Heart left ventricle (tissue), 16 donors: ENCODE measurements at regions not wholly inside any gene's neighbourhood (a gene's known extent, or its start where the extent isn't known, plus 50 kb on each side); places are given as distances from the start of the nearest gene placed in this dataset.

Source experiments
- ATAC-seq, 4 donors: fragments of 200-7000 bp; cut with Tn5 transposase; one replicate each; pipeline ENCODE4 v1.9.1; 2020 to 2022; ENCODE audit warnings: moderate library complexity in 4 of 4, mild to moderate bottlenecking in 3 of 4, moderate number of reproducible peaks in 1 of 4
- DNase-seq, 5 donors: peaks; one replicate each; pipeline ENCODE4 v3.0.0-alpha.2; 2020
- H3K27ac ChIP-seq, 12 donors: fragments of 200-600 bp; sonication (generic) in 4 of 12; one replicate each; pipeline versions ENCODE4 v1.5.0 to v1.8.0; 2016 to 2022; ENCODE audit warnings: mild to moderate bottlenecking in 2 of 12
- H3K27me3 ChIP-seq, 9 donors: fragments of 200-600 bp; sonication (generic) in 2 of 9; one replicate each; pipeline versions ENCODE4 v1.5.1 to v1.8.0; 2016 to 2022; ENCODE audit warnings: mild to moderate bottlenecking in 3 of 9
- H3K36me3 ChIP-seq, 9 donors: fragments of 200-600 bp; sonication (generic) in 2 of 9; one replicate each; pipeline versions ENCODE4 v1.5.0 to v1.8.0; 2018 to 2022; ENCODE audit warnings: mild to moderate bottlenecking in 2 of 9
- H3K4me1 ChIP-seq, 12 donors: fragments of 200-600 bp; sonication (generic) in 4 of 12; one replicate each; pipeline versions ENCODE4 v1.5.0 to v1.8.0; 2016 to 2022; ENCODE audit warnings: mild to moderate bottlenecking in 3 of 12
- H3K4me3 ChIP-seq, 12 donors: fragments of 200-600 bp; sonication (generic) in 4 of 12; one replicate each; pipeline versions ENCODE4 v1.5.0 to v1.8.0; 2017 to 2022; ENCODE audit warnings: mild to moderate bottlenecking in 9 of 12, moderate library complexity in 4 of 12
- H3K9me3 ChIP-seq, 12 donors: fragments of 200-600 bp; sonication (generic) in 4 of 12; one replicate each; pipeline versions ENCODE4 v1.5.0 to v1.8.0; 2016 to 2022; ENCODE audit warnings: mild to moderate bottlenecking in 1 of 12
- CTCF ChIP-seq, 12 donors: fragments of 200-600 bp; sonication (generic) in 4 of 12; IDR thresholded peaks; one replicate each; pipeline versions ENCODE4 v1.5.0 to v1.8.0; 2018 to 2022; ENCODE audit warnings: antibody characterized with exemption in 12 of 12, mild to moderate bottlenecking in 5 of 12
- POLR2A ChIP-seq, 2 donors: fragments of 450-650 bp; IDR thresholded peaks; one replicate each; pipeline ENCODE4 v1.6.1; 2017; ENCODE audit warnings: antibody characterized with exemption in 2 of 2, mild to moderate bottlenecking in 2 of 2, moderate library complexity in 2 of 2
- WGBS, 4 donors: extraction: QIAGEN DNeasy Blood & Tissue Kit in 2 of 4; methylation state at CpG; one replicate each; pipeline versions ENCODE4 v1.1.5 to v1.1.7; 2013 to 2018; 5-methylcytosine and 5-hydroxymethylcytosine counted together
- intact Hi-C, 10 donors: fragments of 100-400 bp; cut with DNase I; formaldehyde crosslinking; loops; one replicate each; pipeline versions ENCODE4 v1.11.1 to v1.14.2; 2022
- donor health status: ischemic (EF 13 %, LVEDD 7.1; RV severe dilation, severe dysfunction).
- donor health status: healthy with polysubstance abuse.
- donor health status: DM: no; HTN: yes; CAD: no.
- donor health status: DM: no; HTN: no; CAD: no.
- donor health status: ischemic (EF 25% LVEDD 6.9; RV normal size, moderate dysfunction).
- donor health status: ischemic (EF 25% LVEDD 5.7; RV mildly dilated, moderate dysfunction).
- donor health status: healthy.
- donor health status: DM: yes; HTN: yes; CAD: no.
- donor health status: ischemic (EF 35%, LVEDD 5.7; RV mildly dilated, moderate dysfunction).
- donor health status: nonischemic (EF 11% LVEDD 7.7; RV severe dilation, severe dysfunction).
- donor health status: DM: yes; HTN: yes; CAD: no.
- donor health status: PGD.
- donor health status: ischemic (EF 29% LVEDD 5.4; RV normal size, mild dysfunction).
- donor health status: nonischemic (EF 23%, LVEDD 6.1; RV moderate dilation, normal function).

- H3K4me1 ChIP-seq, result no peaks in the 10 kb centered on the region
- intact Hi-C loops, result no loop called here
- H3K36me3 ChIP-seq, result no peaks in the 10 kb centered on the region
- ATAC-seq (no peak), DNase-seq (no peak)
- no peak overlapping the region for H3K4me3 ChIP-seq
- H3K9me3 ChIP-seq, result no peaks in the 10 kb centered on the region
- H3K27me3 ChIP-seq, result no peaks in the 10 kb centered on the region
- peak overlapping the region in 1 of 12 donors; percentile 24 for H3K27ac ChIP-seq
- TF ChIP-seq CTCF (IDR thresholded peaks at IDR 0.05) (no peak), POLR2A (IDR thresholded peaks at IDR 0.05) (no peak)
Observed at GRCh38 chr13:80881495-80881894, 540.6 kb upstream of the SPRY2 start.

- ATAC-seq, result no peak
- Histone ChIP-seq H3K4me1 (no peaks in the 10 kb centered on the region), H3K4me3 (no peak overlapping the region), H3K9me3 (no peaks in the 10 kb centered on the region), H3K27me3 (no peaks in the 10 kb centered on the region), H3K27ac (no peak overlapping the region), H3K36me3 (no peaks in the 10 kb centered on the region)
- intact Hi-C loops, result no loop called here
- TF ChIP-seq POLR2A (IDR thresholded peaks at IDR 0.05) (no peak), CTCF (IDR thresholded peaks at IDR 0.05) (no peak)
- no peak for DNase-seq
- WGBS, 4 donors, result 76 to 80% (median 77%) methylated on average over 1 of the region's 1 CpG
Observed at GRCh38 chr13:80881034-80881433, 540.1 kb upstream of the SPRY2 start.

GRCh38 chr13:80877944-80878241, 537.0 kb upstream of the SPRY2 start:
- H3K4me1 ChIP-seq, result no peaks in the 10 kb centered on the region
- H3K27ac ChIP-seq, result no peak overlapping the region
- TF ChIP-seq CTCF (IDR thresholded peaks at IDR 0.05) (no peak), POLR2A (IDR thresholded peaks at IDR 0.05) (no peak)
- ATAC-seq (no peak), DNase-seq (no peak)
- H3K9me3 ChIP-seq, result no peaks in the 10 kb centered on the region
- no peak overlapping the region for H3K4me3 ChIP-seq
- intact Hi-C loops, result no loop called here
- H3K27me3 ChIP-seq, result no peaks in the 10 kb centered on the region
- H3K36me3 ChIP-seq, result no peaks in the 10 kb centered on the region

GRCh38 chr13:80877209-80877943, 536.5 kb upstream of the SPRY2 start:
- Histone ChIP-seq H3K36me3 (no peaks in the 10 kb centered on the region), H3K4me3 (no peak overlapping the region), H3K4me1 (no peaks in the 10 kb centered on the region), H3K27me3 (no peaks in the 10 kb centered on the region), H3K9me3 (no peaks in the 10 kb centered on the region), H3K27ac (peak overlapping the region in 2 of 12 donors; percentile 15 to 43)
- intact Hi-C loops, result no loop called here
- TF ChIP-seq CTCF (IDR thresholded peaks at IDR 0.05) (no peak), POLR2A (IDR thresholded peaks at IDR 0.05) (no peak)
- DNase-seq, result no peak
- ATAC-seq, result no peak
- WGBS, 4 donors, result 82 to 90% (median 86%) methylated on average over 3 of the region's 3 CpGs
